Stimulated activated CD8-positive, alpha-beta memory T cell treated with anti-CD3 and anti-CD28 coated beads, Interleukin-12 subunit alpha, Interleukin-12 subunit beta, amount 100 ng/mL, for 24 hours (primary cell): ENCODE measurements at regions not wholly inside any gene's neighbourhood (a gene's known extent, or its start where the extent isn't known, plus 50 kb on each side); places are given as distances from the start of the nearest gene placed in this dataset.

ENCODE experiments used
- DNase-seq: peaks from one replicate; pipeline ENCODE4 v3.0.0-alpha.2; 2020; ENCODE audit errors: extremely low read depth

DNA sequence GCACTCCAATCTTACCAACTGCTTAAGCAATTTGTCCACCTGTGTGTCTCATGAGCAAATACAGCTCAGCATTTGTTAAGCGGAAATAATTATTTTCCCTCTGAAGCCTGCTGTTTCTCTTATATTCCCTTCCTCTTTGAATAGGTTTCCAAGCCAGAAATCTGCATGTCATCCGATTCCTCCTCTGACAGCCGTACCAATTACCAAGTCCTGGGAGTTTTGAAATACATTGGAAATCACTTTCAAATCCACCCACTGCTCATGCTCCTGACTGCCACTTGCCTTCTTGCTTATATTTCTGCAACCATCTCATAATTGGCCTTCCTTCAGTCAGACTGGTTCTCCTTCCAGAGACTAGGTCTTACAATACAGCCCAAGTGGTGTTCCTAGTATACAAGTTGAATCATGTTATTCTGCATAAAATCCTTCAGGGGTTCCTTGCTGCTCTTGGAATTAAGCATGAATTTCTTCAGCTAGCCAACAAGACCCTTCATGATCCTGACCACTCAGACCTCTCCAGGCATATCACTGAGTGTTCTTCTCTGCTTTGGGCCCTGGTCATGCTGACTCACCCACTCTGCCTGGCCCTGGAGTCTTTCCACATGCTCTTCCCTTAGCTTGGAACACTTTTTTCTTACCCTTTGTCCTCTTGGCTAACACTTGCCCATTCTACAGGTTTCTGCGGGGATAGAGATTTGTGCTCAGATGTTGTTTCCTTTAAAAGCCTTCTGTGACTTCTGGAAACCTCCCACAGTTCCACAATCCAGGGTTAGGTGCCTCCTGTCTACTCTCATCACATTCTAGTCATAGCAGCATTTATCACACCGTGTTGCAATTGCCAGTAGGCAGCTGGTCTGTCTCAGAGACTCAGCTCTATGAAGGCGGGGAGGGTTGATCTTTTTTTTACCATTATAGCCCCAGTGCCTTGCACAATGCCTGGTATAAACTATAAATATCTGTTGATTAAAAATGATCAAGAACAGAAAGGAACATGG lies 157.6 kb downstream of the ARL6IP6 start:
- no peak for DNase-seq

DNA sequence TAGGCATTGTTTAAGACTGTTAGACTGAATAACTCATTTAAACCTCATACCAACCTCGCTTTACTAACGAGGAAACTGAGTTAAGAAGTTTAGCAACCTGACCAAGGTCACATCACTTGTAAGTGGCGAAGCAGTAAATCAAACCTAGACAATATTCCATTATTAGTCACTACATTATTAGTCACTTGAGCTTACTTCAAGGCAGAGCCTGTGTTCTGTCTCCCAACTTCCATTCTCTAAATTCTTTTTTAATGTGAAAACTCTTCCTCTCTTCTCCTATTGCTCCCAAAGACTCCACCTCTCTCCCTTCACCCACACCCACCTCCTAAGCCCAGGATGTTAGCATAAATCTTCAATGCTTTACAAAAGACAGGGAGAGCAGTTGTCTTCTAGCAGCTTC lies 156.5 kb downstream of the ARL6IP6 start:
- no peak for DNase-seq

GRCh38 chr2:152870239-152870638 lies 151.8 kb downstream of the ARL6IP6 start:
- no peak for DNase-seq

DNA sequence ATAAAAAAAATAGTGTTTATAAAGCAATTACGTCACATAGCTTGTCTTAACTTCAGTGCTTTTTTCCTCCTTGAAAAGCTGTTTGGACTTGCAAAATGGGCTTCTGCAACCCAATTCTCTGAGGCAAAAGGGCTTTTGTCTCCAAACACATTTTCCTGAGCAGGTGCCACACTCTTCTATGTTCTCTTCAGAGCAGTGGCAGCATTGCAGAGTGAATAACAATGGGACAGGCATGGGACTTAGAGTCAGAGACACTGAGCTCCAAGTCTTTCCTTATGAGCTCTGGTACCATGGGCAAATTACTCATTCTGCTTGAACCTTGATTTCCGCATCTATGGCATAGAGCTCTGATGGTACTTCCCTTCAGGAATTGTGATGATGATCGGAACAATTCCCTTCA lies 149.0 kb downstream of the ARL6IP6 start:
- DNase-seq = no peak

DNA sequence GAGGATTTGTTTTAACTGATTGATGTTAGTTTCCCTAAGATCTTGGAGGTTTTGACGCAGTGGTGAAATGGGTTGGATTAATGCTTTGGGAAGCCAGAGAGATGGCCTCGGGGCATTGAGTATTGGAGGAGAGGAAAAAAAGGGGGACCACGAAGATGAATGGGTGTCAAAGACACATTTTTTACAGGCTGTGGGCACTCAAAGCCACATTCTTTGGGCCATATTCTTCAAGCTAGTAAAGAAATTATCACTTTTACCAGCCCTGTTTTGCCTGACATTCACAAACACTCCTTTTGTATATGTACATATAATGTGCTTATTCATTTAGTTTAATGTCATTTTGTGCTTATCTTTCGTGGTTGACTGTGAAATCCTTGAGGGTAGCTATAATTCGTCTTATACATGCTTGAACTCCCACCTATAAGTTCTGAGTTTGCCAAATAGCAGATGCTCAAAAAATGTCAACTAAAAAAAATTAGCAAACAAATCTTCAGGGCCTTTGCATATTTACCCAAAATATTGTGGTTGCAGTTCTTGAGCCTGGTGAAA lies 146.3 kb downstream of the ARL6IP6 start:
- DNase-seq = no peak

DNA sequence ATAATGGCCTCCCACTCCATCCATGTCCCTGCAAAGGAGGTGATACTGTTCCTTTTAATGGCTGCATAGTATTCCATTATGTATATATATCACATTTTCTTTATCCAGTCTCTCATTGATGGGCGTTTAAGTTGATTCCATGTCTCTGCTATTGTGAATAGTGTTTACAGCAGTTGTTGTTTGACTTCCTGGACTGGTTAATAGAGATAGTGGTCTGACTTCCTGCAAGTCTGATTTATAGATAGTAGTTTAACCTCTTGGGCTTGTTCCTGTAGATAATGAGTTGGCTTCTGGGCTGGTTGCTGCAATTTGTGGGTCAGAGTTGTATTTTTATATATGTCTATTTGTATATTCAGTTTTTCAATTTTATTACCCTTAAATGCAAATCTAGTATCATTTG lies 145.4 kb downstream of the ARL6IP6 start:
- no peak for DNase-seq

GRCh38 chr2:152861349-152861942 lies 143.0 kb downstream of the ARL6IP6 start:
- no peak for DNase-seq

GRCh38 chr2:152858594-152859265 lies 140.3 kb downstream of the ARL6IP6 start:
- no peak for DNase-seq

DNA sequence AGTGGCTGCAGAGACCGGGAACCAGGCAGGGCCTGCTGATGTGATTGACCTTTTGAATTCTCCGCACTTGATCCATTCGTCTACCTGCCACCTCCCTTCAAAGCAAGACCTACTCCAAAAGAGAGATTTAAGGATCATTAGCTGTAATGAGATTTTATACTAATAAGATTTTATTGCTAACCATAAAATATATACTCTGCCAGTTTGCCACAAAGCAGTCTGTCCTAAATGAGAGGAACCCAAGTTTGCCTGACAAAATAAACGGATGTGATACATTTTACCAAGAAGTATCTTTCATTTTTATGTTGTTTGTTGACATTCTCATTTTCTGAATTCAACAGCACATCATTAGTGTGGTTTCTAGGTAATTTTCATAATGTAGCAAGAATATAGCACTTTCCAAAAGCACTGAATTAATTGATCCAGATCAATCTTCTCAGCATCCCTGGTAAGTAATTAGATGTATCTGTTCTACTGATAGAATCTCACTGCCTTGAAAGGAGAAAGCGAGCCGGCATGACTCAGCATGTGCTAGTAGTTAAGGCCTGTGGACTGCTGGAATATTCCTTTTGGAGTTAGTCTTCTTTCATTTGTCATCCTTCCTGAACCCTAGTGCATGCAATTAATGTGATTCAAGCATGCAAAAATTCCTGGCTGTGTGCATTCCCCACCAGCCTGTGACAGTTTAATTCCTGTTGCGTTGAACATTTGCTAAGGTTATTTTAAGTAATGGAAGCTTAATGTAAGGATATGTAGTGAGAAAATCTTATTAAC lies 128.5 kb downstream of the ARL6IP6 start:
- no peak for DNase-seq

DNA sequence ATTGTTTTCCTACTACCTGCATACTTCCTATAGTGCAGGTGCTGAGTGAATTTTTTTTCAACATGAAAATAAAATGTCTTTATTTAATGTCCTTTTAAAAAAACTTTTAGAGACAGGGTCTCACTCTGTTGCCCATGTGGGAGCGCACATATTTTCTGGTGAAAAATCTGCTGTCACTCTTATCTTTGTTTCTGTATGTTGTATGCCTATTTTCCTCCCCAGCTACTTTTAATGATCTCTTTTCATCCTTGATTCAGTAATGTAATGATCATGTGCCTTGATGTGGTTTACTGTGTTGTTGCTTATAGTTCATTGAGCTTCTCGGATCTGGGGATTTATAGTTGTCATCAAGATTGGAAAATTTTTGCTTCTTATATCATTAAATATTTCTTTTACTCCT lies 117.3 kb downstream of the ARL6IP6 start:
- no peak for DNase-seq

DNA sequence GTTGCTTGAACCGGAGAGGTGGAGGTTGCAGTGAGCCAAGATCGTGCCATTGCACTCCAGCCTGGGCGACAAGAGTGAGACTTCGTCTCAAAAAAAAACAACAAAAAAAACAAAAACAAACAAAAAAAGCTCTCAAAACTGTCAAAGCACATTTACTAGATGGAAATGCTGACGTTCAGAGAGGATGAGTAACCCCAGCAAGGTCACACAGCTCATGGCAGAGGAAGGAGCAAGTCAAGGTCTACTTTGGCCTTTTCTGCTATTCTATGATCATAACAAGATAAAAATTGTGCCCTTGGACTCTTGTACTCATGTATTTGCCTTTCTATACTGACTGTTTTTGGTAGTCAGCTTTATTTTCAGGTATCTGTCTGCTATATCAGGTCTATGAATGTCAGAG lies 109.5 kb downstream of the ARL6IP6 start:
- no peak for DNase-seq

- no peak for DNase-seq
These were observed 108.3 kb downstream of the ARL6IP6 start for GRCh38 chr2:152826581-152827279.

DNA sequence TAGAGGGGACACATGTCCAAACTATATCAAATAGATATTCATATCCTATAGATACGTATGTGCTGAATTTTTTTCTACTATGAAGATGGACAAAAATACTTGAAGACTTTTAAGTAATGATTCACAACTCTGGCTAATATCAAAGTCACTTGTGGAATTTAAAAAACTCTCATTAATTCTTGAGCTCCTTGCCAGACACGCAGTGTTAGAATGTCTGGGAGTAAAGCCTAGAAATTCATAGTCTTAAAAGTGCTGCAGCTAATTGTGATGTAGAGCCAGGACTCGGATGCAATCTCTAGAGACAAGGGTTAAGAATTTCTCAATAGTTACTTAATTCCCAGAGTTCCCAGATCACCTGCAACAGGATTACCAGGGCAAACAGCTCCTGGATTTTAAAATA lies 107.4 kb downstream of the ARL6IP6 start:
- no peak for DNase-seq

DNA sequence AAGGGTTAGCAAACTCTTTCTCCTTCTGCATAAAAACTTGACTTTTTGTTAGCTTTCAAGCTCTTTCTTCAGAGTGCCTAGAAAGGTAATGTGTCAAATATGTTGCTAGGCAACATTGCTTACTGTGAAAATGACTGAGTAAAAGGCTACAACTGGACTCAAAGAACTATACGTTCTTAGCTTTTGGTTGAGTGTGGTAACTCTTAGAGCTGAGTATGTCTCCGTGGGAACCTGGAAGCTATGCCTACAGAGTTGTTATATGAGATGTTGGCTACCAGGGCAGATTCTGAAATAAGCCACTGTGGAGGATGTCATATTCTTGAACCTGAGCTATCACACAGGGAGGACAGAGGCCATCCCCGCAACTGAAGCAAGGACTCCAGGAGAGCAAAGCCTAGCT lies 105.5 kb downstream of the ARL6IP6 start:
- no peak for DNase-seq

DNA sequence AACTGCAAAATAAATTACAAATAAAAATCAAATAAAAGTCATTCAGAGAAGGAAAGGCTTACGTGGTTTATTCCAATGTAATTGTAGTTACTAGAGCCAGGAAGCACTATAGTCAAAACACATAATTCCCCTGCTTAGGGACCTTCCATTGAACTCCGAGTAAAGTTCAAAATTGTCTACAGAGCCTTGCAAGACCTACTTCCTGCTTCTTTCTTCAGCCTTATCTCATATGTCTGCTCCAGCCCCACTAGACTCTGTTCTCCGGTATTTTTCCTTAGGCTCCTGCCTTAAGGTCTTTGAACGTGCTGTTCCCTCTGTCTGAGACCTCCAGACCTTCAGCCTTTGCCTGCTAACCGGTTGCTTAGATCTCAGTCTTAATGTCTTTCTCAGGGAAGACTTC lies 104.3 kb downstream of the ARL6IP6 start:
- no peak for DNase-seq

GRCh38 chr2:152820048-152820447 lies 101.6 kb downstream of the ARL6IP6 start:
- DNase-seq = no peak

DNA sequence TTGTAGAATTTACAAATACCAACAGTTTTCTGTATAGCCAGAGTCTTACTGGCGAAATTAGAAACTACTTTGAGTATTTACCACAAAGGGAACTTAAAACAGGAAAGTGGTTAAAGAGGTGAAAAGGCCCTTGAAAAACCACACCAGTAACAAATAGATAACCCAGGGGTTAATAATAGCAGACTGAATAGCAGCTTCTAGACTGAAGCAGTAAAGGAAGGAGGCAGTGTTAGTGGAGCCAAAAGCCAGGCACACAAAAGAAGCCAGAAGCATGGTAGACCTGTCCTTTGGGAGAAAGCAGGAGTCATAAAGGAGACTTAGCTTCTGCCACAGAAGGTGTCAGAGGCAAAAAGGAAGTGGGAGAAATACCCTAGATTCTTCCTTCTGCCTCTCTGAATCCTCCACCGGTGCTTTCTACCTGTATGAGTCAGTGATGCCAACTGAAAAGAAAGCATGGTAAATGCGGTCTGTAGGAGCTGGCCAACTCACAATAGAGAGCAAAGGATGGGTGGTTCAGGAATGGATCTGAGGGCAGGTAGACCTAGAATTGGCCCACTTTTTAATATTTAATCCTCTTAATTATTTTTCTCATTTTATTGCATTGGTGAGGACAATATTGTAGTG lies 97.3 kb downstream of the ARL6IP6 start:
- DNase-seq = no peak

- no peak for DNase-seq
These were observed 96.1 kb downstream of the ARL6IP6 start for GRCh38 chr2:152814475-152815030.

GRCh38 chr2:152813351-152813750 lies 94.9 kb downstream of the ARL6IP6 start:
- no peak for DNase-seq
